Chondrocyte (in vitro differentiated cells): ENCODE measurements at regions not wholly inside any gene's neighbourhood (a gene's known extent, or its start where the extent isn't known, plus 50 kb on each side); places are given as distances from the start of the nearest gene placed in this dataset.

Experiments
- DNase-seq: peaks from one replicate; pipeline ENCODE4 v3.0.0; 2021; ENCODE audit warnings: mixed read lengths, low spot score
- H3K27ac Mint-ChIP-seq: one replicate; pipeline ENCODE4 v1.8.0; 2021; ENCODE audit warnings: mild to moderate bottlenecking, moderate library complexity, mixed read lengths; ENCODE audit not compliant: unreplicated experiment
- H3K27me3 Mint-ChIP-seq: 2 replicates; pipeline ENCODE4 v1.8.0; 2021; ENCODE audit warnings: low read depth, mixed read lengths
- H3K36me3 Mint-ChIP-seq: 2 replicates; pipeline ENCODE4 v1.8.0; 2021; ENCODE audit warnings: low read depth, mixed read lengths
- H3K4me1 Mint-ChIP-seq: 2 replicates; pipeline ENCODE4 v1.8.0; 2021; ENCODE audit warnings: low read depth, mild to moderate bottlenecking, mixed read lengths
- H3K4me3 Mint-ChIP-seq: one replicate; pipeline ENCODE4 v1.8.0; 2021; ENCODE audit warnings: mild to moderate bottlenecking, moderate library complexity, mixed read lengths; ENCODE audit not compliant: unreplicated experiment
- H3K9me3 Mint-ChIP-seq: 2 replicates; pipeline ENCODE4 v1.8.0; 2021; ENCODE audit warnings: low read depth, mixed read lengths
- TF ChIP-seq, protein P1 (sequence below): fragments of 200-600 bp; sonication (generic); IDR thresholded peaks from 2 replicates; pipeline ENCODE4 v1.5.0; 2021; ENCODE audit warnings: antibody characterized with exemption, mild to moderate bottlenecking, moderate library complexity

DNA sequence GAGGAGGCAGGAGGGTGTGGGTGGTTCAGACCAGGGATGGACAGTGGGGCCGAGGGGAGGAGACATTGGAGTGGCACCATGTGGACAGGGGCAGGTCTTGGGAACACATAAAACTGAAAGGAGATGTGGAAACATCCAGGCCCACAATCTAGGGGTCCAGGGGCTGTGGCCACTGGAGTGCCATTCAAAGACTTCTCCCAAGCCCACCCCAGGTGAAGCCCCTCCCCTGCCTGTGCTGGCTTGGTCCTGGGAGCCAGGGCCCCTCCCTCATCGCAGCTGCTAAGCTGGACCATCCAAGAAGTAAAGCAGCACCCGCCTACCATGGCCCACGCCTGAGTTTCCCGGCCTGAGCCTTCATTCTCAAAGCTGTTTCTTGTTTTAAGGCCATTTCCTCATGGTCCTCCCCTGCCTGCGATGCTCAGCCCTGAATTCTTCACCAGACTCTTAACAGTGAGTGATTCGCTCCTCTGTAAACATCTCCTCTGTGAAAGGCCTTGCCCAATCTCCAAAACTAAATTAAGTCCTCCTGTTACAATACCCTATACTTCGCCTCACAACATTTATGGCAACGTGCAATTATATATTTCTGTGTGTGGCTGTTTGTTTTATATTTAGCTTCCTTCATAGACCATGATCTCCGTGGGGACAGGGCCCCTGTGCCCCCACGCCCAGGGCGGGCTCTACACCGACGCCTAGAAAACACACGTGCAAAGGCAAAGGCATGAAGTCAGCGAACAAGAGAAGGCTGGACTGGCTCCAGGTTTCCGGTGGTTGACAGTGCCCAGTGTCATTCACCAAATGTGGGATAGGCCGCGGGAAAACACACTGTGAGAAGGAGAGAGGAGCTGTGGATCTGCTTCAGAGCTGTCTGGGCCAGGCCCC, 267.8 kb downstream of the ERMARD start:
- Mint-ChIP-seq H3K4me3 (no peak overlapping the region), H3K27ac (no peak overlapping the region), H3K27me3 (peaks cover 20% of the 10 kb centered on the region), H3K4me1 (no peaks in the 10 kb centered on the region), H3K36me3 (no peaks in the 10 kb centered on the region), H3K9me3 (no peaks in the 10 kb centered on the region)
- TF ChIP-seq, protein P1, sequence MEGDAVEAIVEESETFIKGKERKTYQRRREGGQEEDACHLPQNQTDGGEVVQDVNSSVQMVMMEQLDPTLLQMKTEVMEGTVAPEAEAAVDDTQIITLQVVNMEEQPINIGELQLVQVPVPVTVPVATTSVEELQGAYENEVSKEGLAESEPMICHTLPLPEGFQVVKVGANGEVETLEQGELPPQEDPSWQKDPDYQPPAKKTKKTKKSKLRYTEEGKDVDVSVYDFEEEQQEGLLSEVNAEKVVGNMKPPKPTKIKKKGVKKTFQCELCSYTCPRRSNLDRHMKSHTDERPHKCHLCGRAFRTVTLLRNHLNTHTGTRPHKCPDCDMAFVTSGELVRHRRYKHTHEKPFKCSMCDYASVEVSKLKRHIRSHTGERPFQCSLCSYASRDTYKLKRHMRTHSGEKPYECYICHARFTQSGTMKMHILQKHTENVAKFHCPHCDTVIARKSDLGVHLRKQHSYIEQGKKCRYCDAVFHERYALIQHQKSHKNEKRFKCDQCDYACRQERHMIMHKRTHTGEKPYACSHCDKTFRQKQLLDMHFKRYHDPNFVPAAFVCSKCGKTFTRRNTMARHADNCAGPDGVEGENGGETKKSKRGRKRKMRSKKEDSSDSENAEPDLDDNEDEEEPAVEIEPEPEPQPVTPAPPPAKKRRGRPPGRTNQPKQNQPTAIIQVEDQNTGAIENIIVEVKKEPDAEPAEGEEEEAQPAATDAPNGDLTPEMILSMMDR = no peak
- no peak for DNase-seq

DNA sequence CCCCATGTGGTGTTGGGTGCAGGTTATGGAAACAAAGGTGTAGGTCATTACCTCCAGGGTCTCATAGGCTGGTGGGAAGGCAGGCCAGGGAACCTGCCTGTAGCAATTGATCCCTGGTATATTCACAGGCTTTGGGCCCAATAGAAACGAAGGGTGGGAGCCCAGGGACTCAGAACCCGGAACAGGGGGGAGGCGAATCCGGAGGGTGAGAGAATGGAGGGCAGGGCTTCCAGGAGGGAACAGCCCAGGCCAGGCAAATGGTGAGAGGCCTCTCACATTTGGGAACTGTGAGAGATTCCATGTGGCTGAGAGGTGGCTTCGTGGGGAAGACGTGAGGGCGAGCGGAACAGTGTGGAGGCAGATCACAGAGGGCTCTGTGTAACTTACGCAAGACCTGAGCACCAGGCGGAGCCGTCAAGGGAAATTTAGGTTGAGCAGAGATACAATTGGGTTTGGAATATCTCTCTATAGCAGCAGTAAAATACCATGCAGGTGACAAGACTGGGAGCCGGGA, 267.1 kb downstream of the ERMARD start:
- no peaks in the 10 kb centered on the region for H3K9me3 Mint-ChIP-seq
- no peak for DNase-seq
- H3K4me1 Mint-ChIP-seq = no peaks in the 10 kb centered on the region
- no peak overlapping the region for H3K27ac Mint-ChIP-seq
- no peak overlapping the region for H3K4me3 Mint-ChIP-seq
- peaks cover 24% of the 10 kb centered on the region for H3K27me3 Mint-ChIP-seq
- TF ChIP-seq, protein P1 = no peak
- H3K36me3 Mint-ChIP-seq = no peaks in the 10 kb centered on the region

DNA sequence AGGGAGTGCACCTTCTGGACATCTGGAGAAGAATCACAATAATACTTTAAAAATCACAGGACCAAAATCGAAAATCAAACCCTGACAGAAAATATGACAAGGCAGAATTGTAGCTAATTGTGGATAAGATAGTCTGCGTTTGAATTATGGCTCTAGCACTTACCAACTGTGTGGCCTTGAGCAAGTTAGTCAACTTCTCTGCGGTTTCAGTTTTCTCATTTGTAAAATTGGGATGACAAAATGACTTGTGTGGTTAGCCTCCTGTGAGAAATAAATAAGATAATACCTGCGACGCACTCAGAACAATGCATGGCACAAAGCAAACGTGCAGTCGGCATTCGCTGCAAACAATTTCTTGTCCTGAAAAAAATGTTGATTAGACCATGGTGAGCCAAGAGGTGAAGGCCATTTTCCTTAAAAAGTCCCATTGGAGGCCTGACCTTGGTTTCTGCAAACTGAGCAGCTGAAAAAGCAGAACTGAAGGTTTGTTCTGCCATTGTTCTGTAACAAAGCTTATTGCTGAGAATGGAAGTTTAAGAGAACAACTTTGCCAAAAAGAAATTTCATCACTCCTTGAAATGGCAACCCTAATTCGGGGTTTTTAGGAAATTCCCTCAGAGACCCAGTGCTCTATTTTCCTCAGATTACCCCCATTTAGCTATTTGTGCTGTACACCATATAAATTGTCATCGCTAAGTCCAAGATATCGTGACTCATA, 266.3 kb downstream of the ERMARD start:
- TF ChIP-seq, protein P1 = no peak
- no peak overlapping the region for H3K4me3 Mint-ChIP-seq
- H3K9me3 Mint-ChIP-seq = no peaks in the 10 kb centered on the region
- H3K36me3 Mint-ChIP-seq = no peaks in the 10 kb centered on the region
- no peak overlapping the region for H3K27ac Mint-ChIP-seq
- no peaks in the 10 kb centered on the region for H3K4me1 Mint-ChIP-seq
- peaks cover 27% of the 10 kb centered on the region for H3K27me3 Mint-ChIP-seq
- DNase-seq = no peak

DNA sequence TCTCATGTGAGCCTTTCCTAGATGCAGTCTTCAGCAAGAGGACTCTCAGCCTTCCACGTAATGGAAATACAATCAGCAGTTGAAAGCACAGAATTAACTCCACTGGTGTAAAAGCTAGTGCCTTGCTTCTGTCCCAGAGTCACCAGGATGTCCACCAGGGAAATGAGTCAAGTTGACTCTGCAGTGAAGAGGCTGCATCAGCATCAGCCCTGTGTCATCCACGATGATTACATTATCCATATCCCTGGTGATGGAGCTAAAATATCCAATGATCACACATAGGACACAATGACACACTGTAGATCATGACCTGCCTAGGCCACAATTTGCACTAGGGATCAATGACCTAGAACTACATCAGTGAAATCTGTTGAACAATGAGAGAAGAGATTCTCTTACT, 262.4 kb downstream of the ERMARD start:
- Mint-ChIP-seq H3K27ac (no peak overlapping the region), H3K27me3 (peaks cover 39% of the 10 kb centered on the region), H3K4me1 (peaks cover 4% of the 10 kb centered on the region), H3K36me3 (no peaks in the 10 kb centered on the region), H3K4me3 (no peak overlapping the region), H3K9me3 (no peaks in the 10 kb centered on the region)
- no peak for DNase-seq
- TF ChIP-seq, protein P1 = no peak

DNA sequence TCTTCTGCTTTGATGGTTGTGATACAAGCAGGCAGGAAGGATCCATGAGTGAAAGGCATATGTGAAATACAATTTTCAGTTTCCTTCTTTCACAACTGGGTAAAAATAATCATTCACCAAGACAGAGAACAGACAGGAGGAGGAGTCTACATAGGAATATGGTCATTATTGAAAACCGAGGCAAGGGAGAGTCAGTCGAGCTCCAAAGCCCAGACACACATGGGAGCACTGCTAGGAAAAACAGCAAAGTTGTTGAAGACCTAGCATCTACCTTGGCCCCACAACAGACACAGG, 260.6 kb downstream of the ERMARD start:
- DNase-seq = no peak
- no peaks in the 10 kb centered on the region for H3K9me3 Mint-ChIP-seq
- no peak overlapping the region for H3K27ac Mint-ChIP-seq
- TF ChIP-seq, protein P1 = no peak
- peaks cover 40% of the 10 kb centered on the region for H3K27me3 Mint-ChIP-seq
- H3K4me3 Mint-ChIP-seq = no peak overlapping the region
- no peaks in the 10 kb centered on the region for H3K36me3 Mint-ChIP-seq
- H3K4me1 Mint-ChIP-seq = peaks cover 4% of the 10 kb centered on the region
